RWPE2 (cell line): ENCODE measurements at regions not wholly inside any gene's neighbourhood (a gene's known extent, or its start where the extent isn't known, plus 50 kb on each side); places are given as distances from the start of the nearest gene placed in this dataset.

Experiments used
- ATAC-seq: fragments of 200-7000 bp; cut with Tn5 transposase; 3 replicates; pipeline ENCODE4 v1.9.1; 2021; ENCODE audit warnings: low read depth
- DNase-seq: peaks from one replicate; pipeline ENCODE4 v3.0.0-alpha.2; 2020; ENCODE audit warnings: low spot score
- H3K27ac ChIP-seq: fragments of 450-650 bp; 2 replicates; pipeline ENCODE4 v1.5.1; 2017; ENCODE audit warnings: mild to moderate bottlenecking; ENCODE audit not compliant: poor library complexity, severe bottlenecking
- H3K27me3 ChIP-seq: fragments of 250-450 bp; sonication (Bioruptor Pico); 2 replicates; pipeline ENCODE4 v1.5.1; 2021; ENCODE audit warnings: mild to moderate bottlenecking, moderate library complexity; ENCODE audit not compliant: insufficient read depth, poor library complexity, severe bottlenecking
- H3K36me3 ChIP-seq: fragments of 250-450 bp; sonication (Bioruptor Pico); 2 replicates; pipeline ENCODE4 v1.5.1; 2020; ENCODE audit warnings: low read depth, mild to moderate bottlenecking, moderate library complexity
- H3K4me1 ChIP-seq: fragments of 250-450 bp; sonication (Bioruptor Pico); 2 replicates; pipeline ENCODE4 v1.5.1; 2021; ENCODE audit warnings: mild to moderate bottlenecking, moderate library complexity; ENCODE audit not compliant: insufficient read depth, poor library complexity, severe bottlenecking
- H3K4me3 ChIP-seq: fragments of 250-450 bp; sonication (Bioruptor Pico); 2 replicates; pipeline ENCODE4 v1.5.1; 2021; ENCODE audit warnings: mild to moderate bottlenecking, moderate library complexity; ENCODE audit not compliant: severe bottlenecking
- H3K9me3 ChIP-seq: fragments of 250-450 bp; sonication (Bioruptor Pico); 2 replicates; pipeline ENCODE4 v1.5.1; 2021; ENCODE audit warnings: mild to moderate bottlenecking, moderate library complexity; ENCODE audit not compliant: severe bottlenecking
- CTCF ChIP-seq: fragments of 450-650 bp; IDR thresholded peaks from one replicate; pipeline ENCODE4 v1.5.1; 2017; ENCODE audit warnings: mild to moderate bottlenecking, moderate library complexity; ENCODE audit not compliant: poor library complexity, severe bottlenecking

DNA sequence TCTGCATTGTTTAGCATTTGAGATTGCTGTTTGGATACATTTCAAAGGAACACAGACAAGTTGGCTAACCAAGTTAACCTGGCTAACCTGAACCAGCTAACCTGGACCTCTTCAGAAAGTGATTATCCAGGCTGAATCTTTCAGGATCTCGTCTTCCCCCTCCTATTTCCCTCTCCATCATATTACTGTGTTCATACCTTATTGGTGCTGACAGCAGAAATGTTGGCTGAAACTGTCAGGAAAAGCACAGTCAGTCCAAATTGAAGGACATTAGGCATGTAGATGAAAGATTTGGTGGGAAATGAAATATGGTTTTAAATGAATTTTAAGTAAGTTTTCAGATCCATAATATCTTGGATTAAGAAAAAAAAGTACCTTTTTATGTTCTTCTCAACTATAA, 92.5 kb upstream of the NEUROD1 start:
- ATAC-seq = no peak
- H3K4me3 ChIP-seq = no peak overlapping the region
- H3K36me3 ChIP-seq = no peaks in the 10 kb centered on the region
- H3K9me3 ChIP-seq = no peaks in the 10 kb centered on the region
- no peak overlapping the region for H3K27ac ChIP-seq
- no peak for DNase-seq
- no peak for TF ChIP-seq CTCF
- H3K4me1 ChIP-seq = peaks cover 22% of the 10 kb centered on the region
- no peaks in the 10 kb centered on the region for H3K27me3 ChIP-seq

DNA sequence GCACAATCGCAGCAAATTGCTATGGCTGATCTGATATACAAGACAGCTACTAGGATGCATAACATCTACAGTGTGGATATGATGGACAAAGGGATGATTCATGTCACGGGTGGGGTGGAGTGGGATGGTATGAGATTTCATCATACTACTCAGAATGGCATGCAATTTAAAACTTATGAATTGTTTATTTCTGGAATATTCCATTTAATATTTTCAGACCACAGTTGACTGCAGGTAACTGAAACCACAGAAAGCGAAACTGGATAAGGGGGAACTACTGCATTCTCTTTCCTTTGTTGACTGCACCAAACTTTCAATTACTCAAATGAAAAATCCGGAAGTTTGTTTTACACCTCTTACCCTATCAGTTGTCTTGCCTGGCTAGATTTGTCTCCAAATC, 94.4 kb upstream of the NEUROD1 start:
- Histone ChIP-seq H3K36me3 (no peaks in the 10 kb centered on the region), H3K9me3 (peaks cover 2% of the 10 kb centered on the region), H3K27me3 (no peaks in the 10 kb centered on the region), H3K27ac (no peak overlapping the region), H3K4me3 (no peak overlapping the region), H3K4me1 (peaks cover 35% of the 10 kb centered on the region)
- DNase-seq = no peak
- ATAC-seq = peak; percentile 57
- no peak for TF ChIP-seq CTCF

DNA sequence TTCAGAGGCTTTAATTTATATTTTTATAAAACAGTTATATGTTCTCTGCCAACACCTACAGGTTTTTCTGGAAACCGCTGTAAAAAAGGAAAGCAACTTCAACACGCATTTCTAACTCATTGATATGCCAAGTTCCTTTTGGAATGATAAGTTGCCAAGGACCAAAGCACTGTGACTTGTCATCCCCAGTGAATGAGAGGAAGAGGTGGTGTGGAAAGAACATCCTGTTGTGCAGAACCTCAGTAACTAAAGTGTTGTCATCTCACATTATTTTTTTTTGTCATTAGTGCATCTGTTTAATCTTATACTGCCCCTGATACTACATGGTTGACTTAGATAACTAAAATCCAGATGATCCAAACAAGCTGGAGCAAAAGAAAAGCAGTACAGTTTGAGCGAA, 96.0 kb upstream of the NEUROD1 start:
- H3K27ac ChIP-seq = no peak overlapping the region
- no peak overlapping the region for H3K4me3 ChIP-seq
- peaks cover 34% of the 10 kb centered on the region for H3K4me1 ChIP-seq
- ATAC-seq (no peak), DNase-seq (no peak)
- H3K9me3 ChIP-seq = peaks cover 2% of the 10 kb centered on the region
- no peaks in the 10 kb centered on the region for H3K36me3 ChIP-seq
- no peak for TF ChIP-seq CTCF
- H3K27me3 ChIP-seq = no peaks in the 10 kb centered on the region

DNA sequence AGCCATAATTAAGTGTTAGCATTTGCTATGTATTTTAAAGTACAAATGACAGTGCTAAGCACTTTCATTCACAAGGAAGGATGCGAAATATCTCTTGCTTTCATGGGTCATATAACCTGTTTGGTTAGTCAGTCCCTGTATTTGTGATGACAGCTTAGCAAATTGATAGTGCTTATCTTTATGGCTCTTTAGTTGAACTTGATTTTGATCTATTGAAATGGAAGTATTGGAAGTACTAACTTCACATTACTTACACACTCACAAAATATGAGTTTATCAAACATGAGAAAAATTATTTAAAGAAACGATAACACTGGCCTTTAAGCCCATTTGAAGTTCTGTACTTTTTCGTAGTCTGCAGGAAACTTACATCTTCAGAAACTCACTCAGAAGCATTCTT, 97.4 kb upstream of the NEUROD1 start:
- no peak for TF ChIP-seq CTCF
- Histone ChIP-seq H3K4me3 (no peak overlapping the region), H3K27ac (no peak overlapping the region), H3K9me3 (peaks cover 2% of the 10 kb centered on the region), H3K36me3 (no peaks in the 10 kb centered on the region), H3K4me1 (peaks cover 34% of the 10 kb centered on the region), H3K27me3 (no peaks in the 10 kb centered on the region)
- ATAC-seq (no peak), DNase-seq (no peak)

DNA sequence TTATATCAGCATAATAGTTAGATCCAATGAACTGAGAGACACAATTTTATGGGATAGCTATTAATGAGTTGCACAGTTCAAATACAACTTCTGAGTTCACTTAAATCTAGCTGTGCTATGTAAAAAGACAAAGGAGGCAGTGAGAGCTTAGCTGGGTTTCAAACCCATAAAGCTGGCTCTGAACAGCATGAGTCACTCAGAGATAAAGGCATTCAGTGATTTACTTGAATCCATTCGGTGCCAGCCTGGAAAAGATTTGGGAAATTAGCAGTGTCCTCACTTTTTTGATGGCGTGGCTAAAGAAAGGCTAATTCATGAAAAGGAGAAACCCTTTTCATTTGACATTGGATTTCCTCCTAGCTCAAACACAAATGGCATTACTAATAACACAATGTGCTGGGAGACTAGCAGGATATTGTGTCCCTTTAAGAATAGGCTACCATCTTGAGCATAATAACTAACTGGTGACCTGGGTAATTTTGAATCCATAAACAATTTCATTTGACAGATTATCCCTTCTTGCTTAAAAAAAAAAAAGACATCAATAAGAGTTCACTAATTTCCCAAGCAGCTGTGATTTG, 98.4 kb upstream of the NEUROD1 start:
- H3K4me1 ChIP-seq = peaks cover 39% of the 10 kb centered on the region
- no peaks in the 10 kb centered on the region for H3K36me3 ChIP-seq
- ATAC-seq (no peak), DNase-seq (no peak)
- no peak overlapping the region for H3K27ac ChIP-seq
- H3K9me3 ChIP-seq = peaks cover 2% of the 10 kb centered on the region
- no peak overlapping the region for H3K4me3 ChIP-seq
- TF ChIP-seq CTCF = no peak
- no peaks in the 10 kb centered on the region for H3K27me3 ChIP-seq
